Tibial artery (tissue), 4 donors: ENCODE measurements at regions not wholly inside any gene's neighbourhood (a gene's known extent, or its start where the extent isn't known, plus 50 kb on each side); places are given as distances from the start of the nearest gene placed in this dataset.

Source experiments
- DNase-seq, 2 donors: peaks; one replicate each; pipeline ENCODE4 v3.0.0-alpha.2; 2019
- H3K27ac ChIP-seq, 2 donors: fragments of 200-600 bp; sonication (generic) in 1 of 2; 1 replicate in 1 of 2; 2 replicates in 1 of 2; pipeline ENCODE4 v1.5.1; 2018 to 2019; ENCODE audit warnings: mild to moderate bottlenecking in 1 of 2
- H3K27me3 ChIP-seq, 2 donors: fragments of 200-600 bp; sonication (generic) in 1 of 2; one replicate each; pipeline versions ENCODE4 v1.5.1 to v1.6.0; 2016 to 2019
- H3K36me3 ChIP-seq, 3 donors: fragments of 200-600 bp; sonication (generic) in 2 of 3; one replicate each; pipeline ENCODE4 v1.5.1; 2016 to 2019; ENCODE audit warnings: mild to moderate bottlenecking in 2 of 3
- H3K4me1 ChIP-seq, 4 donors: fragments of 200-600 bp; sonication (generic) in 2 of 4; 1 replicate in 3 of 4; 2 replicates in 1 of 4; pipeline ENCODE4 v1.5.1; 2016 to 2019
- H3K4me3 ChIP-seq, 2 donors: fragments of 200-600 bp; sonication (generic) in 1 of 2; 1 replicate in 1 of 2; 2 replicates in 1 of 2; pipeline ENCODE4 v1.5.1; 2018 to 2019; ENCODE audit warnings: mild to moderate bottlenecking in 2 of 2
- H3K9me3 ChIP-seq, 3 donors: fragments of 200-600 bp; sonication (generic) in 1 of 3; one replicate each; pipeline ENCODE4 v1.5.1; 2016 to 2019
- intact Hi-C: fragments of 100-400 bp; cut with DNase I; formaldehyde crosslinking; loops from one replicate; pipeline ENCODE4 v1.15.0; 2023; ENCODE audit warnings: low total_unique reads
- TF ChIP-seq, protein P1 (sequence below), 2 experiments: fragments of 200-600 bp in 1 of 2; fragments of 450-650 bp in 1 of 2; IDR thresholded peaks; one replicate each; pipeline ENCODE4 v1.5.1; 2017 to 2019; ENCODE audit warnings: antibody characterized with exemption in 2 of 2, mild to moderate bottlenecking in 1 of 2, moderate library complexity in 1 of 2

DNA sequence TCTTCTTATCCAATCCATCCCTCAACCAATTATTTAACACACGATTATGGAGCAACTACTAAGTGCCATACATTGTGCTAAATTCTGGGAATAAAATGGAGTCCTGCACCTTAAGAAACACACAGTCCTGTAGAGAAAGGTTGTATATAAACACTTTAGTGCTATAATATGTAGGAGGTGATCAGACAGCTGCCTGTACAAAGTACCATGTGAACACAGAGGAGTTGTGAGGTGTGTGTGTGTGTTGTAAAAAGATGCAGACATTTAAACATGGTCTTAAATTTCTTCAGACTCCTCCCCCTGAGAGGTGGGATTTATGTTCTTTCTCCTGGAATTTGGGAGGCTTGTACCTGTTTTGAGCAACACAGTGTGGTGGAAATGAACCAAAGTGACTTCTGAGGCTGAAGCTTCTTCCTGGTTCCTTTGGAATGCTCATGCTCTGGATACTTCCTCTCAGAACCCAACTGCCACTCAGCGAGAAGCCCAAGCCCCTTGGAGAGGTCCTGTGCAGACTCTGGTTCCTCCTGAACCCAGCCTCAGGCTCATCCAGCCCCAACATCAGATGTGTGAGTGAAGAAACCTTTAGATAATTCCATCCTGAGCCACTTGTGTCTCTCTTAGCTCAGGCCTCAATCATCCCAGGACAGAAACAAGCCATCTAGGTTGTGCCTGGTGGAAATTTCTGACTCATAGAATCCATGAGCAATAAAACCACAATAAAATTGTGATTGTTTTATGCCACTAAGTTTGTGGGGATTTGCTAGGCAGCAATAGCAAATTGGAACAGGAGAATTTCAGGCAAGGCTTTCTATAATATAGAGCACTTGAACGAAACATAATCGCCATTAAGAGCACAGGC is 161.2 kb upstream of the FAM3C start:
- Histone ChIP-seq H3K27me3 (no peaks in the 10 kb centered on the region), H3K36me3 (no peaks in the 10 kb centered on the region), H3K4me3 (no peak overlapping the region), H3K4me1 (no peaks in the 10 kb centered on the region), H3K27ac (no peak overlapping the region), H3K9me3 (no peaks in the 10 kb centered on the region)
- TF ChIP-seq, protein P1, sequence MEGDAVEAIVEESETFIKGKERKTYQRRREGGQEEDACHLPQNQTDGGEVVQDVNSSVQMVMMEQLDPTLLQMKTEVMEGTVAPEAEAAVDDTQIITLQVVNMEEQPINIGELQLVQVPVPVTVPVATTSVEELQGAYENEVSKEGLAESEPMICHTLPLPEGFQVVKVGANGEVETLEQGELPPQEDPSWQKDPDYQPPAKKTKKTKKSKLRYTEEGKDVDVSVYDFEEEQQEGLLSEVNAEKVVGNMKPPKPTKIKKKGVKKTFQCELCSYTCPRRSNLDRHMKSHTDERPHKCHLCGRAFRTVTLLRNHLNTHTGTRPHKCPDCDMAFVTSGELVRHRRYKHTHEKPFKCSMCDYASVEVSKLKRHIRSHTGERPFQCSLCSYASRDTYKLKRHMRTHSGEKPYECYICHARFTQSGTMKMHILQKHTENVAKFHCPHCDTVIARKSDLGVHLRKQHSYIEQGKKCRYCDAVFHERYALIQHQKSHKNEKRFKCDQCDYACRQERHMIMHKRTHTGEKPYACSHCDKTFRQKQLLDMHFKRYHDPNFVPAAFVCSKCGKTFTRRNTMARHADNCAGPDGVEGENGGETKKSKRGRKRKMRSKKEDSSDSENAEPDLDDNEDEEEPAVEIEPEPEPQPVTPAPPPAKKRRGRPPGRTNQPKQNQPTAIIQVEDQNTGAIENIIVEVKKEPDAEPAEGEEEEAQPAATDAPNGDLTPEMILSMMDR (IDR thresholded peaks at IDR 0.05) = no peak
- DNase-seq = no peak
- intact Hi-C loops = no loop called here

DNA sequence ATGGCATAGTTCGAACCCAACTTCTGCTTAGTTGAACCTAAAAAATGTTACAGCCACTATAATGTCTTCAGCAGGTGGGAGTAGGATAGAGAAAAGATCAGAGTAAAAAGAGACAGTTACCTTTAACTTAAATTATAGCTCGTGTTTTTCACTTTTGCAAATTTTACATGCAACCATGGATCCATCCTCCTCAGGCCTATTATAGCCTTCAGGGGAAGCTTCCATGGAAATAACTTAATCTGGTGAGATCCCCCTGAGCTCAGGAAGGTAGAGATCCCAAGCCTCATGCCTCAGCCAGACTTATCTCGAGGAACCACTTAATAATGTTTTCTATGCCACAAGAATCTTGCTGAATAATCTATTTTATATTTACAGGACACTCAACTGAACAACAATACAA is 159.4 kb upstream of the FAM3C start:
- TF ChIP-seq, protein P1 (IDR thresholded peaks at IDR 0.05) = no peak
- Histone ChIP-seq H3K27me3 (no peaks in the 10 kb centered on the region), H3K4me3 (no peak overlapping the region), H3K36me3 (no peaks in the 10 kb centered on the region), H3K9me3 (no peaks in the 10 kb centered on the region), H3K27ac (no peak overlapping the region), H3K4me1 (no peaks in the 10 kb centered on the region)
- intact Hi-C loops = no loop called here
- no peak for DNase-seq

DNA sequence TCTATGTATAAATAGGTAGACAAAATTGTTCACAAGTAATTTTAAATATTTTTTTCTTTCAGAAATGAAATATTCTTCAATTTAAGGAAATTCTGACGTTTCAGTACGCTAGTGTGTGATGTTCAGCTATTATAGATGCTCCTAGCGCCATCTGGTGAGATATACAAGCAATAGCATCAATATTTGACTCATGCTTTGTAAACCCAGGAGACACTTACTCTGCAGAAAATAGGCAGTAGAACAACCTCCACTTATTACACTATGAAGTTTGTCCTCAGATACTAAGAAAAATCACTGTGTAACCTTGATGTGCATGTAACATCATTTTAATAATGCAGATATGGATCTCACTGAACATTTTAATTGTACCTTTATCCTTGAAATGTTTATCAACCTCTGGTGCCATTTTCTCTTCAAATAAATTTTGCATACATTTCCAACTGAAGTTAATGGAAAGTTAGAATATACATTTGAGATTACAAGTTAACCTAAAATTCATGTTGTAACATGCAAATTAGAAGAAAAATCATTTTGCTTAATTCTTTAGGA is 151.5 kb upstream of the FAM3C start:
- DNase-seq = no peak
- peaks cover 0 to 8% (median 3%) of the 10 kb centered on the region in 4 donors for H3K4me1 ChIP-seq
- H3K36me3 ChIP-seq = no peaks in the 10 kb centered on the region
- TF ChIP-seq, protein P1 (IDR thresholded peaks at IDR 0.05) = peak; percentile 74 to 75
- H3K4me3 ChIP-seq = no peak overlapping the region
- no peak overlapping the region for H3K27ac ChIP-seq
- intact Hi-C loops = loop anchor here (2.0 kb wide), 1 partner anchor 181 kb away; no protein-coding TSS in a partner anchor
- no peaks in the 10 kb centered on the region for H3K27me3 ChIP-seq
- H3K9me3 ChIP-seq = no peaks in the 10 kb centered on the region

DNA sequence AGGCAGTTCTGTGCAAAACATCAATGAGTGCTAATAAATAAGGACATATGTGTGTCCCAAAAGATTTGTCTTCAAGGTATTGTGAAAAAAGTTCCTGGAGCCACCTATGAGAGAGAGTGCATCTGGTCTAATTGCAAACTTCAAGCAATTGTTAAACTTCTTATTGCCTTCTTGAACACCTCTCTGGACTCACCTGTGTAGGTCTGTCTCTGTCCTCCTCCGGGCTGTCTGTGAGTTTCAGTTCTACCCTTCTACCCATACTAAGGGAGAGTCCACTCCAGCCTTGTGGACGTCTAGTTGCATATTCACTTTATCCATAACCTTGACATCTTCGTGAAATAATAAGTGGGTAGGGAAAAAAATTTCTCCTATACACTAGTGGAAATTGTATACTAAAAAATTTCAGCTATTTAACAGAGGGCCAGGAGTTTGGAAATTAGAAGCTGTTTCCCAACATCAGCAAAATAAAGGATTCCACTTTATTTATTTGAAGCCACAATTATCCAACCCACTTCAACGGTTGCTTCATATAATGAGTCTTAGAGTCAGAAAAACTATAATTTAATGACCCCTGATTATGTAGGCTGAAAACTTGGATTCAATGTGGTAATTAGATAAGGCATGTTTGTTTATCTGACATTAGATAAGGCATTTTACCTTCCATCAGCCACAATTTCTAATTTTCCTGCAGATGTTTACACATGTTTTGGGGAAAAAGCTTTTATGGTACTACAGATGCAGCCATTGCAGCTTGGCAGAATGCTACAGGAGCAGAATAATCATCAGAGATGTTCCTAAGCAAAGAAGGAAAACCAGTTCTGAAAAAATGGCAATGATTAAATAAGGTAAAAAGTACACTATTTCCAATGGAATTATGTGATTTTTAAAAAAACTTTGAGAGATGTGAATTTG is 150.8 kb upstream of the FAM3C start:
- TF ChIP-seq, protein P1 (IDR thresholded peaks at IDR 0.05) = no peak
- Histone ChIP-seq H3K4me3 (no peak overlapping the region), H3K27me3 (no peaks in the 10 kb centered on the region), H3K9me3 (no peaks in the 10 kb centered on the region), H3K27ac (no peak overlapping the region), H3K36me3 (no peaks in the 10 kb centered on the region), H3K4me1 (peaks cover 0 to 8% (median 3%) of the 10 kb centered on the region in 4 donors)
- DNase-seq = no peak
- intact Hi-C loops = no loop called here

DNA sequence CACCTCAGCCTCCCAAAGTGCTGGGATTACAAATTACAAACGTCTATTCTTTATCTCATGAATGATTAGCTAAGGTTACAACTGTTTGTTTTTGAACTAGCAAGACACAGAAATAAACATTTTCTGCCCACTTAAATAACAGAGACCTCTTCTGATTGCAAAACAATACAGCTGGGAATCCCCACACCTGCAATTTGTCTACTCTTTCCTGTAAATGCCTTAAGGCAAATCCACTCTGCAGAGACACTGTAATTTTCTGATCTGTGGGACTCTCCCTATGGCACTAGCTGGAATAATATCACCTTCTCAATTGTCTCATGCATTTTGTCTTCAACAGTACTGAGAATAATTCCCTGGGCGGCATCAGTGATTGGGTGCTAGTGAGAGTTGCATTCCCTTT is 149.3 kb upstream of the FAM3C start:
- H3K9me3 ChIP-seq = no peaks in the 10 kb centered on the region
- H3K27ac ChIP-seq = no peak overlapping the region
- H3K36me3 ChIP-seq = no peaks in the 10 kb centered on the region
- no peak overlapping the region for H3K4me3 ChIP-seq
- intact Hi-C loops = no loop called here
- no peak for DNase-seq
- no peaks in the 10 kb centered on the region for H3K27me3 ChIP-seq
- H3K4me1 ChIP-seq = peaks cover 0 to 8% (median 3%) of the 10 kb centered on the region in 4 donors
- TF ChIP-seq, protein P1 (IDR thresholded peaks at IDR 0.05) = no peak
